C1 segment of cervical spinal cord (tissue), 14 donors: ENCODE measurements at regions not wholly inside any gene's neighbourhood (a gene's known extent, or its start where the extent isn't known, plus 50 kb on each side); places are given as distances from the start of the nearest gene placed in this dataset.
A peak's percentile ranks its signal among the peaks of the same experiment; 100 is the strongest.
"Not testable (repeated sequence)": the region's sequence is repeated elsewhere in the genome, so short reads cannot be mapped to it uniquely, and the experiment has no call there.

ENCODE experiments used
- DNase-seq, 14 donors: peaks; one replicate each; lab custom pipeline; 2025; lab: John Stamatoyannopoulos, UW

- DNase-seq, result no peak
These were observed 231.5 kb downstream of the ZNF608 start for GRCh38 chr5:124514956-124515355.

GRCh38 chr5:124512952-124513632 is 233.3 kb downstream of the ZNF608 start:
- DNase-seq, result no peak

GRCh38 chr5:124512236-124512635 is 234.2 kb downstream of the ZNF608 start:
- DNase-seq, result peak in 6 of 14 donors; percentile 3 to 94 (median 20)

DNA sequence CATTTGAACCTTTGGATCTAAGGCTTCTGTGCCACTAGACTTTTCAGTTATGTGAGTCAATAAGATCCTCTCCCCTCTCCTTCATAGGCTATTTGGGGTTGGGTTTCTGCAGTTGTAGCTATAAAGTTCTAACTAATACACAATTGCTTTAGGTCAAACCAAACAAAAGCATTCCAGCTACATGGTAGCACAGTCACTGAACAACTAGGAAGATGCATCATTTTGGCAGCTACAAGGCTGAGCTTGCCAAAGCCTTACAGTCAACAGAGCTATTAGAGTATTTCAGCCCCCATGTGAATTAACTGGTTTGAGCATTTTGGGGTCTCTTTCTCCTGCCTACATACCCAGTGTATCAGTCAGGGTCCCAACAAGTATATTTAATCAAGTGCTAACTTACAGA is 234.6 kb downstream of the ZNF608 start:
- no peak for DNase-seq

GRCh38 chr5:124507688-124508087 is 238.8 kb downstream of the ZNF608 start:
- DNase-seq, result no peak

DNA sequence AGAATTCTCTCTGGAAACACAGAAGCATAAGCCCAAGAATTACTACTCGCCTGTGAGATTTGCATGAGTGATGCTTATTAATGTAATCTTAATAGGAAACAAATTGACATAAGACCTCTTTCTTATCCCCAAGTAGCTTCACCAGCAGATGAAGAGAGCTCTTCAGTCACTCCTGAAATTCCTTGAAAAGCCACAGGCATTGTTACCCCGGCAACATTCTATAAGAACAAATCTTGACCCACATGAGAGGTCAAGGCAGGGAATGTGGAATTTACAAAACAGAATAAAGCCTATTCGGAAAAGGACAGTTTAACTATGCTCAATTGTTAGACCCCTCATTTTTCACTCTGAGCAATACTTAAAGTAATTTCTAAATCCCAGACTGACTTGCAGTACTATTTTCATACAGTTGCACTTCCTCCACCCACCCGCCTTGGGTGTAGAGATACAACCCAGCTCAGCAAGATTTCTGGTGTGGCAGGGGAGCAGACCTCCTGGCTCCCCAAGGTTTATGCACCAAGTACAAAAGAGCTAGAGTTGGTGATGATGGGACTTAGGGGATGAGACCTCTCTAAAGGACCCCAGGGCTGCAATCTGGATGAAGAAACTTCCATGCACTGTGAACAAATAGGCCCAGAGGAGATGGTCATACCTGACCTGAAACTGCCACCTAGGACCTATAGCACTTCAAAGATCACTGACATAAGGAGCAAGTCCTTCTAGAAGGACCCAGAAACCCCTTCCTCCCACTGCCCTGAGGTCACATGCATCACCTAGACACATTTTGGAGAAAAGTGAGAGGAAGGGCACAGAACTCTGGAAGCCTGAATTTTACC is 242.1 kb downstream of the ZNF608 start:
- no peak for DNase-seq

GRCh38 chr5:124502551-124502950 is 243.9 kb downstream of the ZNF608 start:
- DNase-seq, result no peak

- DNase-seq, result not testable (repeated sequence)
These were observed 246.6 kb downstream of the ZNF608 start for GRCh38 chr5:124499818-124500217.

DNA sequence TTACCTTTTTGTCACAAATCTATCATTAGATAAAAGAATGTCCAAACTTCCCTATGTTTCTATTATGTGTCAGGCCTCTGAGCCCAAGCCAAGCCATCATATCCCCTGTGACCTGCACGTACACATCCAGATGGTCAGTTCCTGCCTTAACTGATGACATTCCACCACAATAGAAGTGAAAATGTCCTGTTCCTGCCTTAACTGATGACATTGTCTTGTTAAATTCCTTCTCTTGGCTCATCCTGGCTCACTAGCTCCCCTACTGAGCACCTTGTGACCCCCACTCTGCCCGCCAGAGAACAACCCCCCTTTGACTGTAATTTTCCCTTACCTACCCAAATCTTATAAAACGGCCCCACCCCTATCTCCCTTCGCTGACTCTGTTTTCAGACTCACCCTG is 249.5 kb downstream of the ZNF608 start:
- DNase-seq, result not testable (repeated sequence)

GRCh38 chr5:124494540-124495116 is 251.8 kb downstream of the ZNF608 start:
- DNase-seq, result no peak

- no peak for DNase-seq
These were observed 253.8 kb downstream of the ZNF608 start for GRCh38 chr5:124492444-124493224.

GRCh38 chr5:124490315-124490714 is 256.1 kb downstream of the ZNF608 start:
- DNase-seq, result not testable (repeated sequence)

DNA sequence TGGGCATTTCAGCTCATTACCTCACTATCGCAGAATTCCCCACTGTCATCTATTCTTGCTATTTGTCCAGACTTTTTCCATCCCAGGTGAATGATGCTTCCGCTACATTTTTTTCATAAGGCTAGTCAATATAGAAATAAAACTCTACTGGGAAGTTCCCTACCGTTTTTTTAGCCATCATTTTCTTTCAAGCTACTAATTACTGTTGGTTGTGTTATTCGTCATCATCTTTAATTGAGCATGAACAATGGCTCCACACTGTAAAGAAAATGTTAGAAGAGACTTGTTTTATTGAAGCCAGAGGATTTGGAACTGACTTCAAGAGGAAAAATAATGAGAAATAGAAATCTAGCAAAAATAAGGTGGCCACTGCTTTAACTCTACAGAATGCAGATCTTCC is 265.0 kb downstream of the ZNF608 start:
- no peak for DNase-seq

DNA sequence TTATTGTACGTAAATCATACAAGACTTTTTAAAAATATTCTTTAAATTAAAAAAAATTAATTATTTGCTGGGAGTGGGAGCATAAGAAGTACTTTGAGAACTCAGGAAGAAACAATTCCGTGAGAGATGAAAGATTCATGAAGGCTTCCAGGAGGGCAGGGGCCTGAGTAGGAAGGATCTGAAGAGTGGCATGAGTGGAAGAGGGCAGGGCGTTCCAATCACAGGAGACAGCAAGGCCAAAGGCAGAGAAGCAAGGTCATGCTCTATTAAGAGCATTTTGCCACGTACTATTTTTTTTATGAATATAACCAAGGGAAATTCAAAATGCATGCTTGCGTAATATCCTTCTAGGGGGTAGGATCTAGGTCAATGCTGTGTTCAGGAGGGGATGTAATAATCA is 265.5 kb downstream of the ZNF608 start:
- no peak for DNase-seq

DNA sequence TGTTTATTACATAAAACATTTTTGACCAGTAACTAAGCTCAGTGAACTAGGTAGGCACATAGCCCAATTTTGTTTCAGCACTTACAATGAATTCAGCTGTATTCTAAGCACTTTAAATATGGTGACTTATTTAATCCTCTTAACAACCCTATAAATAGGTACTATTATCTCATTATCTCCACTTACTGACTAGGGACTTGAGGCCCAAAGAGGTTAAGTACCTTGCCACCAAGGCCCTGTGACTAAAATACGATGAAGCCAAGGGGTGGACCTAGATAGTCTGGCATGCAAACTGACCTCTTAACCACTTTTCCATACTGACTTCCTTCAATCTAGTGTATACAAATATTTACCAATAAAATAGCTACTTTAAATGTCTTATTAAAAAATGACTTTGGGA is 266.4 kb downstream of the ZNF608 start:
- no peak for DNase-seq

DNA sequence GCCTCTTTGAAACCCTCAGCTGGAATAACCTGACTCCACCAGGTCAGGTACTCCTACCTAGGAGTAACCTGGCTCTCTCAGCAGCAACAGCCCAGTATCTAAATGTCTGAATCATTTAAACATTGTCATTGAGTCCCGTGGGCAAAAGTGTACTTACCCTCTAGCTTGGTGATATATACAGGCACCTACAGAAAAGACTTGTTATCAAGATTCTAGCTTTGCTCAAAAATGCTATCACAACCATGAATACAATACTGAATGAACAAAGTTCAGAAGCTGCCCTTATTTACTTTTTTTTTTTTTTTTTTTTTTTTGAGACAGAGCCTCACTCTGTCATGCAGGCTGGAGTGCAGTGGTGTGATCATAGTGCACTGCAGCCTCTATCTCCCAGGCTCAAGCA is 268.2 kb downstream of the ZNF608 start:
- DNase-seq, result no peak

DNA sequence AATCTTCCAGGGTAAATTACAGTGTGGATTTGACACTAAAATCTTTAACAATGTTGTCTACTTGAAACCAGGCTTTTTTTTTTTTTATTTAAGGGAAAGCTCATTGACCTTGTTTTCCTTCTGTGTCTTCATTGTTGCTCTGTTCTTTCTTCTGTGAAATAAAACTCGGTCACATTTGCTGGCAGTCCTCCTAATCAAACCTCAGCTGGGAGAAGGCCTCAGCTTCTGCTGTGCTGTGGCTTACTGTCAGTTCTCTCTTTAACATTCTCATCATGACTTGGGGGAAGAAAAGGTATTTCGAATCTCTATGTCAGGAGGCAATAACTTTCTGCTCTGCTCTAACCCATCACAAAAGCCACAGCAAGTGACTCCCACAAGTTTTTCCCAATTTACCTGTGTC is 268.9 kb downstream of the ZNF608 start:
- DNase-seq, result peak in 2 of 14 donors; percentile 16 to 18

DNA sequence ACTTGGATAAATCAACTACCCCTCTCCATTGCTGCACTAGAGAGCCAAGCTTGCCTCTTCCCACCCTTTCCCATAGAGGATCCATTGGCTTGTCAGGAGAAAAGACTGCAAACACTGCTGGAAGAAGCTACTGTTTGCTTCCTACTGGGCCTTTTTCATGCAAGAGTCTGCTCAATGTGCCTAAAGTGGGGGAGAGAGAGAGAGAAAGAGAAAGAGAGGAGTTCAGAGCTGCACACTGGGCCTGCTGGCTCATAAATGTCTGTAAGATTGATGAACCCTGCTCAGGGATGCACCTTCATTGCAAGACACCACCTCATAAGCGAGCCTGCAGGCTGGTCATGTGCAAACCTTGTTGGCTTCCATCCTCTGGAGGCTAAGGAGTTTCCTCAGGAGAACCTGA is 269.4 kb downstream of the ZNF608 start:
- DNase-seq, result no peak

- no peak for DNase-seq
These were observed 271.8 kb downstream of the ZNF608 start for GRCh38 chr5:124474528-124475215.

DNA sequence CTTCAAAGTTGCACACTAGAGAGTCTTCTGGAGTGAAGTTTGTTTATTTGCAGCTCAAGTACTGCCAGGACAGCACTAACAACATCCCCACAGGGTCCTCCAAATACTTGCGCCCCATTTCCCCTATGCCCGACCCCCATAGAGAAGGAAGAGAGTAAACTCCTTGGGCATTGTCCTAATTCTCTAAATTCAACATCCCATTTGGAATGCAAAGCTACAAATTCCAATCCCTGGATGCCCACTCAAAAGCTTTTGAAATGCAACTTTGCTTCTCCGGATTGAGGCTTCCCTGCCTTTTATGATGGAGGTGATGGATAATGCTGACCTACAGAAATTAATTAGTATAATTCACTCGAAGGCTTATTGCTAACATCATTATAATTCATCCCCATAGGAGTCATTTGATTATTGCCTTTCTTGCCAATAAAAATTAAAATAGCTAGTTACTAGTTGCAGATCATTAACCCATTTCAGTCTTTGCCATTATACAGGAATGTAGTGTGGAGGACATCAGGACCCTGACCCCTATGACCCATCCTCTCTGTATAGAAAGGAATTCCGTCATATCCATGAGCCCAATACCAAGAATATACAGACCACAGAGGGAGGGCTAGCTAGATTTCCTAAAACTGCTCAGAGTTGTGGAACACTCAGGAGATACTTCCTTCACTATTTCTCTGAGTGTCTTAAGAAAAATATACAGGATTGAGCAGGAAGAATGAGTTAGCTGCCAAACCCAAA is 277.6 kb downstream of the ZNF608 start:
- DNase-seq, result no peak

DNA sequence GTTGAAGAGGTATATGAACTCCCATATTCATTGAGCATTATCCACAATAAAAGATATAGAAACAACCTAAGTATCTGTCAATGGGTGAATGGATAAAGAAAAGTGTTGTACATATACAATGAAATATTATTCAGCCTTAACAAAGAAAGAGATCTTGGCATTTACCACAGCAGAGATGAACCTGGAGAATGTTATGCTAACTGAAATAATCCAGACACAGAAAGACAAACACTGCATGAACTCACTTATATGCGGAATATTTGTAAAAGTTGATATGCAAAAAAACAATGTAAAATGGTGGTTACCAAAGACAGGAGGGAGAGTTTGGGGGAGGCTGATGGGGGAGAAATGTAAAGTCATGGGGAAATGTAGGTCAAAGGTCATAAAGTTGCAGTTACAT is 278.7 kb downstream of the ZNF608 start:
- DNase-seq, result no peak
